ENCODE measurements at regions not wholly inside any gene's neighbourhood (a gene's known extent, or its start where the extent isn't known, plus 50 kb on each side); places are given as distances from the start of the nearest gene placed in this dataset.
A peak's percentile ranks its signal among the peaks of the same experiment; 100 is the strongest.
"Not testable (repeated sequence)": the region's sequence is repeated elsewhere in the genome, so short reads cannot be mapped to it uniquely, and the experiment has no call there.

DNA sequence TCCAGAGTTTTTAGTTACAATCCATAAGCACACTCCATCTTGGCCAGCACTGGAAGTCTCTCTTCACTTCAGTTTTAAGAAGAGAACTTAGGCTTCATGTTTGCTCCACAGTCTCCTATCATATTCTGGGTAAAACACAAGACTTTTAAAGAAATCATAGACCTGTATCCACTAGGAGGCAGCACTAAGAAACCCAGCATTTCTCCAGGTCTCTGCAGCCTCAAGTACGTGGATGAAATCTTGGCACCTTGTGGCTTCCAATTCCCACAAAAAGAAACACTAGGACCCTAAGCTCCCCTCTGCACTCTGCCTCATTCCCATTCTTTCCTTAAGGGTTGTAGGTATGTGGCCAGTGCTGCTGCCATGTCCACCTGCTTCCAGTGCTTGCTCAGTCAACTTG is 367.3 kb upstream of the CASK start:
- DNase-seq (ENCODE audit: low read depth in 2 of 2): no peak

DNA sequence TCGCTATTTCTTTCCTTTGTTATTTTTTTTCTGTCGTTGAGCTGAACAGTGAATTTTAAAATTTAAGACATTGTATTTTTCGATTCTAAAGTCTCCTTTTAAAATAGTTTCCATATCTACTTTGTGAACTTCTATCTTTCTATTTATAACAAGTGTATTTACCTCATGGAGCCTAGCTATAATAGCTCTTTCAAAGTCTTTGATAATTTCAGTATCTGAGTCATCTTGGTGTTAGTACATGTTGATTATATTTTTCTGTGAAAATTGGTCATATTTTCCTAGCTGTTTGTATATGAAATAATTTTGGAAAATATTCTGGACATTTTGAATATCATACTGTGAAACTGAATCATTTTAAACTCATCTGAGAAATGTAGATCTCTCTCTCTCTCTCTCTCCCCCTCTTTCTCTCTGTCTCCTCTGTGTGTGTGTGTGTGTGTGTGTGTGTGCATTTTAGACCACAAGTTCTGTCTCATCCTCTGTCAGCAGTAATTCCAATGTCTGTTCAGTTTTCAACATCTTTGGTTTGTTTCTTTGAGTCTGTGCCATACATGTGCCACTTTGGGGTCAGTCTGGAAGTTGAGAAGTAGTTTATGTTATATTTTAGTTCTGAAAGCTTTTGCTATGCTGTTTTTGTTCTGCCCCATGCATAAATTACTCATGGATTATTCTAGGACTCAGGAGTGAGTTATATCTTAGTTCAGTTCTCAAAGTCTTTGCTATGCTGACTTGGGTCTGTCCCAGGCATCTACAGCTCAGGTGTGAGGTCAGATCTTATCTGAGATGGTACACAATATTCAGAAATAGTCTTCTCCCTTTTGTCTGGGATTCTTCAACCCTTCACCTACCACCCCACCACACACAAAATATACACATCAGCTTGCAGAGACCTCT is 366.4 kb upstream of the CASK start:
- DNase-seq (ENCODE audit: low read depth in 2 of 2): no peak

DNA sequence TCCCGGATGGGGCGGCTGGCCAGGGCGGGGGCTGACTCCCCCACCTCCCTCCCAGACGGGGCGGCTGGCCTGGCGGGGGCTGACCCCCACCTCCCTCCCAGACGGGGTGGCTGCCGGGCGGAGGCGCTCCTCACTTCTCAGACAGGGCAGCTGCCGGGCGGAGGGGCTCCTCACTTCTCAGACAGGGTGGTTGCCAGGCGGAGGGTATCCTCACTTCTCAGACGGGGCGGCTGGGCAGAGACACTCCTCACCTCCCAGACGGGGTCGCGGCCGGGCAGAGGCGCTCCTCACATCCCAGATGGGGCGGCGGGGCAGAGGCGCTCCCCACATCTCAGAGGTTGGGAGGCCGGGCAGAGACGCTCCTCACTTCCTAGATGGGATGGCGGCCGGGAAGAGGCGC is 362.3 kb upstream of the CASK start:
- DNase-seq (ENCODE audit: low read depth in 2 of 2): not testable (repeated sequence)

DNA sequence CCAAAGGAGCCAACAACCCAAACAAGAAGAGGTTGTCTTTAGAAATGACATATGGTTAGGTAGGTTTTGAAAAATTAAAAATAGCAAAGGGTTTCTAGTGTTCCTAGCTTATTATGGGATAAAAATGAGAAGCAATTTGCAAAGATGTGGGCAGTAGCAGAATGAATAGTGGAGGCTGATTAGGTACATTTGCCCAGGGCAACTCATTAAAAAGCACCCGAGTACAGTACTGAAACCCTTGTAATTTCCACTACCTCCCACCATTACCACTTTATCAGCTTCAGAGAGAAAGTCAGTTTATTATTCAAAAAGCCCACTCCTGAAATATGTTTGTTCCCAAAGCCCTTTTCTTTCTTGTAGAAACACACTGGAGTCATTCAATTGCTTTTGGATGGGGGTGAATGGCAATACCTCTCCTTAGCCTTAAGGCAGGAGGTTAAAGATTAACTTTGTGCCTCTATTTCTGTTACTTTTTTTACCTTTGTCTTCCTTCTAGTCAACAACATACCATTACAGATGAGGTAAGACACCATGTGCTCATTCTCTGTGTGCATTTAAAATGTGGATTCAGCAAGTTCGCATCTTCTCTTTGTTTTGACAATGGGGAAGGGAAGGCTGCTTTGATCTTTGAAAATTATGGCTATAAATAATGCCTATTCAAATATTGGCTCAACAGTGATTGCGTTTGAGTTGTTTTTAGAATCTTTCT is 353.8 kb upstream of the CASK start:
- DNase-seq (ENCODE audit: low read depth in 2 of 2): no peak

- DNase-seq (ENCODE audit: low read depth in 2 of 2): no peak
Measured at GRCh38 chrX:42274151-42274550, 350.8 kb upstream of the CASK start.

DNA sequence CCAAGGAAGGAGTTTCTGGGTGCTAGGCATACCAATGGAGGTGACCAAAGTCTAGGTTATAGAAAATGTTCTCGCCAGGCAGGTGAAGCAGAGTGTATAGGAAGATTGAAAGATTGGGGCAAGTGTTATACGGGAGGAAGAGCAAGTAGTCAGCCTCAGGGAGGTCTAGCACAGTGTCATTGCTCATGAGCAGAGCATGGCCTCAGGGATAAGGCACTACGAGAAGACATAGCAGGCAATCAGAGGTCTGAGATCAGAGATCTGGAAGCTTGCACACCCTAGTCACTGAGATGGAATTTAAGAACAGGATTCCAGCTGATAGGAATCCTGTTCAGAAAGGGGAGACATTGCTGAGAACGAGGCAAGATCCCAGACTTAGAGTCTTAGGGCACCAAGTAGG is 350.0 kb upstream of the CASK start:
- no peak for DNase-seq (ENCODE audit: low read depth in 2 of 2)

DNA sequence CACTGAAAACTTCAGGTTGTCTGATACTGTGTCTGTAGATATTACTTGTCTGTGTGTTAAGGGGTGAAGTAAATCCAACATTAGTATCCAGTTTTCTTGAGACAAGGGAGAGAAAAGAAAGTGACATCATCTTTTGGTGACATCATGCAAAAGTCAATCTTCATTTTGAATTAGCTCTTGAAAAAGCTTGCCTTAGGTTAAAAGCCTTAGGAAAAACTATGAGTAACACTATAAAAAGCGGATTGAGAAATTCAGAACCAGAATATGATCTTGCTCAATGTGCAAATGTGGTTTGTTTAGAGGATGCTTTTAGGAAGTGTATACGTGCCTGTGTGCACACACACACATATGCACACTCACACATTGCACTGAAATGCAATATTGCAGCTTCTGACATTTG is 345.8 kb upstream of the CASK start:
- DNase-seq (ENCODE audit: low read depth in 2 of 2): no peak

GRCh38 chrX:42260854-42261253 is 337.5 kb upstream of the CASK start:
- DNase-seq (ENCODE audit: low read depth in 2 of 2): no peak

DNA sequence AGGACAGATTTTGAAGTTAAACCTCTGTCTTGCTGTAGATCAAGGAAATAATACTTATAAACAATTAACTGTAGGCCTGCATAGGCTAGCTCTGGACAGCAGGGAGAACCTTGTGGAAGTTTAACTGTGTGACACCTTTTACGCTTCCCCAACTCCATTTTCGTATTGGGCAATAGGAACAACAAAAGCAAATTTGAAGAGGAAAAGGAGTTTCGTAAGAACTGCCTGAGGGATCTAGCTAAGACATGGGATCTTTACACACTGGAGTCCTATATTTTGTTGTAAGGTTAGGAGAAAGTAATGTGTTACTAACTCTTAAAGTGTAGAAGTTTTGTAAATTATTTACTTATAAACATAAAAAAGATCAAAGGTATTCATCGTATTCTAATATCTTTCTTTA is 324.9 kb upstream of the CASK start:
- no peak for DNase-seq (ENCODE audit: low read depth in 2 of 2)

DNA sequence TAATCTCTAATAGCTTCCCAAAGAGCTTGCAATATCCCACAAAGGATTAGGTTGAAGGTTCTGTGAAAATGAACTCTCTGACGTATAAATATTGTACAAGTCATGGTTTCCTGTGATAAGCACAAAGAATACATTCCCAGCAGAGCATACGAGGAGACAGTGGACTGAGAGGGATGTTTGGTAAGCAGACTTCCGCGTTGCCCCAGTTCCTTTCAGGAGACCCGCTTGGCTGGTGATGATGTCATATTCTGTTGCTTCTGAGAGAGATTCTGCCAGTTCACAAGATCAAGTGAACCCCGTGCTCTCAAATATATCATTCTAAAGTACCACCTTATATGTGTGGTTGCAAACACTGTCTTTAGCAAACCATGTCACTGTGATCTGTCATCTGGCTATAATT is 323.9 kb upstream of the CASK start:
- peak in 1 of 2 donors; percentile 1 for DNase-seq (ENCODE audit: low read depth in 2 of 2)

DNA sequence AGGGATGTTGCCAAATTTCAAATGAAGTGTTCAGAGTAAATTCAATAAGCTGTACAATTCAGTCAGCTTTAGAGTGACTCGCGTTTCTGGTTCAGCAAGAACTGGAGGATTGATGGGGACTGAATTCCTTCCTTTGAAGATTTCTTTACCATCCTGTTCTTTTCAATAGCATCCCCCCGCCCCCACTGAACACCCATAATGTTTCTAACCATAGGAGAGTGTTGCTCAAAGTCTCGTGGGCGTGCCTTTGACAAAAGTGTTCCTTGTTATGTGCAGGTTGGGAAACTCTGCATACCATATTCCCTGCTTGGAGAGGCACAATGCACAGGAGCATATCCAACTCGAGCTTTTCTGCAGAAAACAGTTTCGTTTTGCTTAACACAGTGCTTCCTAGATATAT is 323.5 kb upstream of the CASK start:
- no peak for DNase-seq (ENCODE audit: low read depth in 2 of 2)

DNA sequence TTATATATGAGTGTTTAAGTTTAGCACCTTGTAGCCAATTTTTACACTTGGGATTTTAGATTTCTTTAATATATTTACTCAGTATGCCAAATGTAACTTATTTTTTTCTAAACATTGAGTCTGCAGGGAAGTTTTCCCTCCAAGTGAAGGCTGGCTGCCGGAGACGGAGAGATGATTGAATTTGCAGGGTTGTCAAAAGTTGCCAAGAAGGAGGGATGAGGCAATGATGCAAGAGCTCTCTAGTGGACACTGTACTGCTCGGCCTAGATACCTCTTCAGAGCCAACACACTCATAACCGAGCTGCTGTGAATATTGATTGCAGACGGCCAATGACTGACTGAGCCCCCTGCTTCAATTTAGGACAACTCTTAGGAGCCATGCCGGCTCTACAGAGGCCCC is 318.6 kb upstream of the CASK start:
- no peak for DNase-seq (ENCODE audit: low read depth in 2 of 2)

- DNase-seq (ENCODE audit: low read depth in 2 of 2): no peak
Measured at GRCh38 chrX:42241421-42241820, 318.1 kb upstream of the CASK start.

DNA sequence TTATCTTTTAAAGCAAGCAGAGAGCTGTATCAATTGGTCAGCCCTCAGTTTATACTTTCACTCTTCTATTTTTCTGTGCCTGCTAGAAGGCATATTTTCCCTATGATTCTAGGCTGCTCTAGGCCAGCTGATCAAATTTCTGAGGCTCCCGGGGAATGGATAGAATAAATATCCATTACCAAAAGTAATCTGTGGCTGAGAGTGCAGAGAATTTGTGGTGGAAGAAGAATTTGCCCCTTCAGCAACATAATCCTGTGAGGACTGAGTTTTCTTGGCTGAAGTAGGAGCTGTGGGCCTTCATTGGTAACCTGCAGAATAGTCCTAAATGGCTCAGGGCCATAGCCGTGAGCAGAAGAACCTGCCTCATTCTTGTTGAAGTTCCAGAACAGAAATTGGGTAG is 314.6 kb upstream of the CASK start:
- DNase-seq (ENCODE audit: low read depth in 2 of 2): no peak

DNA sequence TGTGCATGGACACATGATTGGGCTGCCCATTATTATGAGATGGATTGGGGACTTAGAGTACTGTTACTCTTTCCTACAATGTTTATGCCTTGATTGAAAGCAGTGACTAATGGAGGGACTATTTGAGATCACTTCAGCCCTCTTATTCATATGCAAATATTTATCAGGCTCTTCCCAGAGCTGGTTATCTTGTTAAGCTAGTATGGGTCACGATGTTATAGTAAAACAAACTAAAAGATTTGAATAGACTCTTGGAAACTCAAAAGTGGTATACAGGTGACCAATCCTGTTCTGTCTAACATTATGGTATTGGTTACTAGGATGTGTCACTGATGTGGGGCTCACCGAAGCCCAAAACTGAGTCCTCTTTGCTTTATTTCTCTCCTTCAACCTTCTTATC is 306.2 kb upstream of the CASK start:
- DNase-seq (ENCODE audit: low read depth in 2 of 2): no peak

- no peak for DNase-seq (ENCODE audit: low read depth in 2 of 2)
Measured at GRCh38 chrX:42220666-42221065, 297.3 kb upstream of the CASK start.

DNA sequence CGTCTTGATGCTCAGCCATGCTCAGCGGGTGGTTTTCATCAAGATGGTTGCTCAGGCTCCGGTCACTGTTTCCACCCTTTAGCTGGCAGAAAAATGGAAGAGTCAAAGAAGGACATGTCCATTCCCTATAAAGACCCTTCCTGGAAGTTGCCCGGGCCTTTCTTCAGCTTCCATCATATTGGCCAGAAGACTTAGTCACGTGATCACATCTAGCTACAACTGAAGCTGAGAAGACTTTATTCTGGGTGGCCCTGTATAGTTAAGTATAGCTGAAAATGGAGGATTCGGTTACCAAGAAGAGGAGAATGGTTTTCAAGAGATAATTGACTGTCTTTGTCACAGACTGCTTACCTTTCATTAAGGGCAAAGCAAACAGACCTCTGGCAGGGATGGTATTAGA is 296.7 kb upstream of the CASK start:
- no peak for DNase-seq (ENCODE audit: low read depth in 2 of 2)

DNA sequence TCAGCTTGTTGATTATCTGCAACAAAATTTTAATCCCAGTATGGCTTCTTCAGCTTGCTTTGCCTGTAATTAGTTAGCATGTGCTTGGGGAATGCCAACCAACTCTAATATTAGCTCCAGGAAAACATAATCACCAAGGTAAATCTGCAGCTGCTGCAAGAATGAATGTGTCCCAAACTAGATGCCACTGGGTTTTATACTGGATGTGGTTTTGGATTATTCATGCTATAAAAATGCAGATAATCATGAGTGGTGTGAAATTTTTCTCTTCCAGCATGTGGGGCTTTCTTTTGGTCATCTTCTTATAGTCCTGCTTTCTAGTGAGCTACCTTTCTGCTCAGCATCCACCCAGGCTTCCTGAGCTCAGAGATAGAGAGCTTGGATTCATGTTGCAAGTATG is 295.9 kb upstream of the CASK start:
- DNase-seq (ENCODE audit: low read depth in 2 of 2): no peak

GRCh38 chrX:42195506-42195905 is 272.2 kb upstream of the CASK start:
- DNase-seq (ENCODE audit: low read depth in 2 of 2): no peak

- no peak for DNase-seq (ENCODE audit: low read depth in 2 of 2)
Measured at GRCh38 chrX:42189576-42189975, 266.2 kb upstream of the CASK start.

GRCh38 chrX:42188730-42189129 is 265.4 kb upstream of the CASK start:
- DNase-seq (ENCODE audit: low read depth in 2 of 2): no peak

DNA sequence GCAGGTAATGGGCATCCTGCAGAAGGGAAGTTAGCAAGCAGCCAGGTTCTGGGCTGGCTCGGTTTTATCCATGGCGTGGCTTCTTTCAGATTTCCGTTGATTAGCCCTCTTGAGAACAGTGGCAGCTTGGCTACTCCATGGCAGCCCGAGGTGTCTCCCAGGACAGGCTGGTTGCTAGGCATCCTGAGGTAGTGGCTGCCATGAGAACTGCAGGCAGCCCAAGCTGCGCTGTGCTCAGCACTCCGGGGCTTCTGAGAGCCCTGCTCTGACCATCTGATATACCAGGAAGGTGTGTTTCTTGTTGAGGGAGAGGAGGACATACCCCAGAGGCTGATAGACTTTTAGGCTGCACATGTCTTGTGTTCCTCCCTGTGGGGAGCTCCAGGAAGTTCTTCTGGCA is 253.4 kb upstream of the CASK start:
- no peak for DNase-seq (ENCODE audit: low read depth in 2 of 2)

DNA sequence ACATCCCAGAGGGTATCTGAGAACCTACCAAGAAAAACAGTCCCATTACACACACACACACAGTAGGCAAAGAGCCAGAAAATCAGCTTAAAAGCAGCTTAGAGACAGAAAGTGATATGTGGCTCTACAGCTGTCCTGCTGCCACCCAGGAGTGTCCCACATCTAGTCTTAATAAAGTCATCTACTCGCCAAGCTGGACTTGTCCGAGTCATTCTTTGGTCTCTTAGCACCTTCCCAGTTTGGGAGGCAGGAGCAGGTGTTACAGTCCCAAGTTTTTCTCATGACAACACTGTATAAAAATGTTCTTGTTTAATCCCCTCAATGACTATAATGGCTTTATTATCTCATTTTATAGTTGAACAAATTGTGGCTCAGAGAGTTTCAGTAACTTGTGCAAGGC is 252.5 kb upstream of the CASK start:
- no peak for DNase-seq (ENCODE audit: low read depth in 2 of 2)
